HG03342 (cell line): ENCODE measurements at regions not wholly inside any gene's neighbourhood (a gene's known extent, or its start where the extent isn't known, plus 50 kb on each side); places are given as distances from the start of the nearest gene placed in this dataset.
"Not testable (repeated sequence)": the region's sequence is repeated elsewhere in the genome, so short reads cannot be mapped to it uniquely, and the experiment has no call there.

Experiments
- ATAC-seq: cut with Tn5 transposase; IDR thresholded peaks from one replicate; pipeline ENCODE4 v1.9.1; 2021; ENCODE audit warnings: mild to moderate bottlenecking, moderate library complexity; ENCODE audit not compliant: unreplicated experiment

DNA sequence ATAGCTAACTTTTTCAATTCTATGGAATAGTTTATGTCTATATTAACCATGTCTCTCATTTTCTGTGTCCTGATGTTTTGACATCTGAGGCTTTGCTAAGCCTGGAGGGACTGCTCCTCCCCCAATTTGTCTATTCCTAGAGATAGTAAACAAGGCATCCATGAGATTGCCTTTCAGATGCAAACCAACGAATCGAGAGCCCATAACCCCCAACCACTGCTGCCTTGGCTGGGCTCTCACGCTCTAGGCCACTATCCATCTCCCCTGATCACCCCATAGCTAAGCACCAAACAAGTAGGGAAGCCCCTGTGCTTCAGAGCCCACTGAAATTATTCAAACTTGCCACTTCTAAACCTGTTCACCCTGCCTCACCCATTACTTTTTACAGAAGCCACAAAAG, 437.7 kb downstream of the SETD4 start:
- no peak for ATAC-seq

DNA sequence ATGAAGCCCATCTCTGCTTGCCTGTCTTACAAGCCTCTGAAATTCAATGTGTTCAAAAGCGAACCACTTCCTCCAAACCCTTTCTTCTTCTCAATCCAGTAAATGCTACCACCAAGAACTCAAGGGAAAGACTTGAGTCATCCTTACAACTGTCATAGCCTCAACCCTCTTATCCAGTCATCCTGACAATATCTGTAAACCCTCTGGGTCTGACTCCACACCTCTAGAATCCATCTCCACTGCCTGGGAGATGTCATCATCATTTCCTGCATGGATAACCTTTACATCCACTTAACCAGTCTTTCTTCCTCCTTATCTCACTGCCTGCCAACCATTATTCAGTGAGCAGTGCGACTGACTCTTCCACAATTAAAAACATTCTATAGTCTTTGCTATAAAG, 441.1 kb downstream of the SETD4 start:
- no peak for ATAC-seq

DNA sequence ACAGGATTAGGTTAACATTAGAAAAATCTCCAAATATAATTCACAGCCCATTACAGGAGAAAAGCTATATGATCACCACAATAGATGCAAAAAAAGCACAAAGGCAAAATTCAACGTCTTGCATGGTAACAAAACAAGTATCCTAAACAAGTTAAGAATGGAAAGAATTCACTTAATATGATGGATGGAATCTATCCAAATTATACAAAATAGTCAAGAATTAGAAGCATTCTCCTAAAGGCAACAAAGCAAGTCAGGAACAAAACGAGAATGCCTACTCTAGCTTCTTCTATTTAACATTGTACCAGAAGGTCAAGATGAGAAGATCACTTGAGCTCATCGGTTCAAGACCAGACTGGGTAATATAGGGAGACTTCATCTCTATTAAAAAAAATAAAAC, 442.8 kb downstream of the SETD4 start:
- no peak for ATAC-seq

DNA sequence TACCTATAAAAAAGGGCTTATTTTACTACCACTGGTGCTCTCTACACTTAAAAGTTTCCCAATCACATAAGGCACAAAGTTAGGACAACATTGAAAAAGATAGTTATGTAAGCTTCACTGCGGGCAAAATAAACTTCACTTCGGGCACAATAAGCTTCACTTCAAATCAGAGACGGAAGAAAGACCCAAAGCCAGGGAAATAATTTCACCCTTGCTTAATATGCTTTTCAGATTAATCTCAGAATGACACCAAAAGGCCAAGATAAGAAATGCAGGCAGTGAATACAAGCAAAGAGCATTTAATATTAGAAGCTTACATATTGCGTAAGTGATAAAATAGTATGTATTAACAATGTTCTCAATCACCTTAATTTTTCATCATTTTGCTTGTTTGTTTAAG, 444.2 kb downstream of the SETD4 start:
- ATAC-seq = no peak

DNA sequence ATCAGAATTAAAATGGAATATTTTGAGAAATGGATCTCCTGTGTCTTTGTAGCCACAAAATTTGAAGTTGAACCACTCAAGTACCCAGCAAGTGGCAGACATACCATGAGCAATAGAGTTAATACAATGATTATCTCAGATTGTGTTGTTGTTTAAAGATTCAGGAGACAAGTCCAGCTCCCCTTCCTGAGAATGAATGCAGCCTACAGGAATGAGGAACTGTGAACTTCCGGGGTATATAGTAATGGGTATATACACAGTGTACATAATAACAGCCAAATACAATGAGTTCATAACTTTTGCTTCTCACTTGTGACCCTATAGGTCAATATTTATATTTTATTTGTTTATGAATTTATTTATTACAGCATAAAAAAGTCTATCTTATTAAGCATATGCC, 445.0 kb downstream of the SETD4 start:
- ATAC-seq = no peak

DNA sequence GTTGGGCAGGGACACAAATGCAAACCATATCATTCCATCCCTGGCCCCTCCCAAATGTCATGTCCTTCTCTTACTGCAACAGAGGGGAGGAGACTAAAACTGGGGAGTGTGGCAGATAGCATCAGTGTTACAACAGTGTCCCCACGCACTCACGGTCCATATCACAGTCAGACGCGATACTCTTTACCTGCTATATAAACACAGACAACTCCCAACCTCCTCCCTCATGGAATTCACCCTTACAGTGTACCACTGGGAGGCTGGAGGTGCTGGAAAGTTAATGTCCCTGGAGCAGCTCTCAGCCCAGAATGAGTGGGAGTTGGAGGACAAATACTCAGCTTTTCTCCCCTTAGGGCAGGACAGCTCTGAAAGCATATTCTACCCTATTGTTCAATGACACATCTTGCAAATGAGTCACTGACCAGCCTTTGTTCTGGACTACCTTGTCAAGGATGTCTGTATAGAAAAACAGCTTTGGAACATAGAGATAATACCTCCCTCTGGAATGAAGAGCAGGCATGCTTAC, 445.9 kb downstream of the SETD4 start:
- no peak for ATAC-seq

DNA sequence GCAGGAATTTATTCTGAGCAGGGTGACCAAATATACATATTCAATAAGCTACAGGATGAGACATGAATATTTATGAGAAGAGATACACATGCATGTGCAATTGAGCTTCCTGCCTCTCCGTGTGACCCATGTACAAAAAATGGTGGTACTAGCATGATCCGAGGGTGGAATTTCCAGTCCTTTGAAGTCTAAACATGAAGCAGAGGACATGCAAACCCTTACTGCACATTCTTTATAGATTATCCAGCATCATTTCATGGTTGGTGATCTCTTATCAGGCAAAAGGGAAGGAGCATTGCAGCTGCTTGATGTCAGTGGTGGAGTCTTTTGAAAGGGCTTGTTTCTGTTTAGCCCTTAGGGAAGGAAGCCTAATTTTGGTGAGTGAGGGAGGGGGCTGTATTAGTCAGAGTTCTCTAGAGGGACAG, 448.6 kb downstream of the SETD4 start:
- ATAC-seq = no peak

DNA sequence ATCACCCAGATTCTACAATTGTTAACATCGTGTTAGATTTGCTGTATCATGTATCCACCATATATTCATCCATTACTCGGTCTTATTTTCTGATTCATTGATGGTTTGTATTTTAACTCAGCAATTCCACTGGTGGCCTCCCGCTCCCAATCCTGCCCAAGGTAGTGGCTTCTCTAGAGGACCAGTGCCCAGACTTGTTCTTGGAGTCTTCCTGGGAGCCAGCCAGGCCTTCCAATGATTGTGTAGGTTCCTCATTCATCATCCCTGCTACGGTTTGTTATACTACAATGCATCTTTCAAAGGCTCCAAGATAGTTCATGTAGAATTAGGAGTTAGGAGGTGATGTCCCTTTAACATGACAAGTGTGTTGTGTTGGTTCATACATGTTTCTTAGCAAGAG, 451.1 kb downstream of the SETD4 start:
- no peak for ATAC-seq

DNA sequence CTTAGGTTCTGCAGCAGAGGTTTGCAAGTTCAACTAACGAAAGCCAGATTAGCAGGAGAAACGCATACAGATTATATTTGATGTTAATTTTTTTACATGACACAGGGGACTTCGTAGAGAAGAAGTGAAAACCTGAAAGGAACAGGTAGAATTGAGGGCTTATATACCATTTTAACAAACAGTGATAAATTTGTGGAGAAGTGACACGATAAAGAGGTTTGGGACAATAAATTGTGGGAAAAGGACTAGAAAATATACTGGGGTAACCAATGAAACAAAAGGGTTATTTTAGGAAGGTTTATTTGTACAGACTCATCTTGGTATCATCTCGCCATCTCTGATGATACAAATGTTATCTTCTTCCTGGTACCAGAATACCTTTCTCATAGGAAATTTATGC, 452.9 kb downstream of the SETD4 start:
- ATAC-seq = no peak

DNA sequence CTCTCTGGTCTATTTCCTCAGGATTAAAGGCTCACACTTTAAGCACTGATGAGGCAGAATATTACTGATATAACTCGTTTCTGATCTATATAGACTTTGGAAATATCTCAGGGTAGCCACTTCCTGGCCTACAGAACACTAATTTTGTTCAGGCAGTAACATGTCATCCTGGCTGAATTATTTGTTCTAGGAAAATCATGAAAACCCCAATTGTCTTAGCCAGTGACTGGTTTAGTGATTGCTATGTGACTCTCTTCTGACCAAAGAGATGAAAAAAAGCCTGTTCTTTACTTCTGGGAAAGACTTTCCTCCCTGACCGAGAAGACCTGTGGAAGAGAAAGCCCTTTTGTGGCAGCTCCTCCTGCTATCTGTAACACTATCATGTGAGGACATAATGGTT, 453.7 kb downstream of the SETD4 start:
- ATAC-seq = no peak

DNA sequence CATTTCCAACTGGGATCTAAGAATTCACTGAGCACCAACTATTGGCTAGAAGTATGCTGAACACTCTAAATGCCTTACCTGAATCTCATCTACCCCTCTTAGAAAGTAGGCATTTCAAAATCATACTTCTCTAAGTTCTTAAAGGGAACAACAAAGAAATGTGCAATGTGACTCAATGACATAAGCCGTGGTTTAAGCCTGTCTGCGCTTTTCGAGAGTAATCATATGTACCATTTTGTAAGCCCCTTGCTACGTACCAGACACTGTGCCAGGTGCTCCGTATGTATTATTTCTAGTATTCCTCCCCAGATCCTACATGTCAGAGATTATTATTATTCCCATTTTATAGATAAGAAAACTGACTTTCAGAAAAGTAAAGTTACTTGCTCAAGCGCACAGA, 454.2 kb downstream of the SETD4 start:
- ATAC-seq = no peak

DNA sequence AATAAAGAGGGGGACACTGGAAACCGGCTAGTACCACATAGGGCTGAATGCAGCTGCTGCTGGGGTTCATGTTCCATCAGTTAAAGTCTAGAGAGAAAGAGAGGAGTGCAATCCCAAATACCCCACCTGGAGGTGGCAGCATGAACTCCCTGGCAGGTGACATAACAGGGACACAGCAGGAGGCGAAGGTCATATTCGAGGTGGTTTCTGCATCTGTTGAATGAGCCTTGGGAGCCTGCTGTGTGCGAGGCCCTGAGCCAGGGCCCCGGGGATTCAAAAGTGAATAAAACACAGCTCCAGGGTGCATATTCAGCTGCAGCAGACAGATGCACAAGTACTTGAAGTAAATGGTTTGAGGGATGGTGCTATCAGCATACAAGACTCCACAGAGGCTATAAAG, 456.8 kb downstream of the SETD4 start:
- no peak for ATAC-seq

DNA sequence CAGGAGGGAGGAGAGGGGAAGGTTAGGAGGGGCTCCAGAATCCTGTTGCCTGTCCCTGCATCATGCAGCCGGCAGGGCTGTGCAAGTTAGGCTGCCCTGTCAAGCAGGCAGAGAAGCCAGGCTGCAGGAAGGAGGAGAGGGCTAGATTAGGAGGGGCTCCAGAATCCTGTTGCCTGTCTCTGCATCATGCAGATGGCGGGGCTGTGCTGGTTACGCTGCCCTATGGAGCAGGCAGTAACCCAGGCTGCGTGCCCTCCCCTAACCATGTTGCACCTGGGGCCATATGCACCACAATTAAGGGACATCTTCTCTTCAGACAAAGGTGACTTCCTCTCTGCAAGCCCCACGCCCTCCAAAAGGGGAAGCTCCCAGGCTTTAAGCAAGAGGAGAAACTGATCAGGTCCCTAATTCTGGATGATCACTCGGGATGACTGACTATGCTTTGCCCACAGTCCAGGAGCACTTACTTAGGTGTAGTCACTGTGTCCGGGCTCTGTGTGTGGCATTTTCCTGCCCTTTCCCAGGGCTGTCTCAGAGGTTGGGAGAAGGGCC, 457.4 kb downstream of the SETD4 start:
- ATAC-seq = no peak

DNA sequence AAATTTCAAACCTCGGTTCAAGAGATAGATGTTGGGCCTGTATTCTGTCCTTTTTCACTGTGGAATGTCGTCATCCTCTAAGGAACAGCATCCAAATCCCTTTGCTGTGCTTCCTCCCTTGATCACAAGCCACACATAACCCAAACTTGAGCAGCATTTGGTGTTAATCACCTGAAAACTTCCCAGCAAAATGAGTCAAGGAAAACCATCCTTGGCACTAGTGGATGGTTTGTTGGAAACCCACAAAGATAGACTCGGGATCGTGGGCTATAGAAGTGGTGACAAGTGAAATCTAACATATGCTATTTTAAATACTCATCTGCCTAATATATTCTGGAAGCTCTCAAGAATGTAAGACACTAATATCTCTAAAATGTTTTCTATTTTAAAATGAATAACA, 459.1 kb downstream of the SETD4 start:
- no peak for ATAC-seq

DNA sequence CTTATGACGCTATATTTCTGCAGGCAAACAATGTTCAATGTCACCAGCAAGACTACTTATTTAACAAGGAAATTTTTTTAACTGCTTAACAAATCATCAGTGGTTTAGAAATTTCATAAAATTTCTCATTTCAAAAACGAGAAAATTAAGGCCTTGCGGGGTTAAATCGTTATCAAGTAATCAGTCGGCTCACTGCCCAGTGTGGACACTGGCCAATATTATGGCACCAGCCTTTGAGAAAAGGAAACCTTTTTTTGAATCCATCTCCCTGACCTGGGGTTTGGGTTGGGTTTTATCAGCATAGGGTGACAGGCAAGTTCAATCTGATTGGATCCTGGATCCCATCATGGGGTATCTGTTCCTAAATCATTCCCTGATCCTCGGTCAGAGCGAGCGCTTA, 461.2 kb downstream of the SETD4 start:
- ATAC-seq = no peak

DNA sequence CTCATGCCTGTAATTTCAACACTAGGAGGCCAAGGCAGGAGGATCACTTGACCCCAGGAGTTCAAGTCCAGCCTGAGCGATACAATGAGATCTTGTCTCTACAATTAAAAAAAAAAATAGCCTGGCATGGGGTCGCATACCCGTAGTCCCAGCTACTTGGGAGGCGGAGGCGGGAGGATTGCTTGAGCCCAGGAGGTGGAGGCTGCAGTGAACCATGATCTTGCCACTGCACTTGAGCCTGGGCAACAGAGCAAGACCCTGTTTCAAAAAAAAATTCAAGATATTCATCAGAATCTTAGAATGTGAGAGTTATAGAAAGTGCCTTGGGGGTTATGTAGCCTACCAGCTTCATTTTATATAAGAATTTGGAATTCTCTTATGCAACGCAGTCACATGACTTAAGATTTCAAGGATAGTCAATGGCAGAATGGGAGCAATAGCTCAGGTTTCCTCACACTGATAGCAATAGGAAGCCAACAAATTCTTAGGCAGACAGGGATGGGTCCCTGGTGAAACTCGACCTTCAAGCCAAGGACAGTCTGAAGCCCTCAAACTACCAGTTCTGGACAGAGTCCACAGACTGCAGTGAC, 462.5 kb downstream of the SETD4 start:
- no peak for ATAC-seq

DNA sequence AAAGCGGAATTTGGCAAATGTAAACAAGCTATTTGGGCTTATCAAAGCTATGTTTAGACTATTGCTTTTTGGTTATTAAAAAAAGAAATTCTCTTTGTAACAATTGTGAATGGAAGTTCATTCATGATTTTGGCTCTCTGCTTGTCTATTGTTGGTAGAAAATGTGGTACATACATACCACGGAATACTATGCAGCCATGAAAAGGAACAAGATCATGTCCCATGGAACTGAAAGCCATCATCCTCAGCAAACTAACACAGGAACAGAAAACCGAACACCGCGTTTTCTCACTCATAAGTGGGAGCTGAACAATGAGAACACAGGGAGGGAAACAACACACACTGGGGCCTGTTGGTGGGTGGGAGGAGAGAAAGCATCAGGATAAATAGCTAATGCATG, 465.4 kb downstream of the SETD4 start:
- ATAC-seq = no peak

DNA sequence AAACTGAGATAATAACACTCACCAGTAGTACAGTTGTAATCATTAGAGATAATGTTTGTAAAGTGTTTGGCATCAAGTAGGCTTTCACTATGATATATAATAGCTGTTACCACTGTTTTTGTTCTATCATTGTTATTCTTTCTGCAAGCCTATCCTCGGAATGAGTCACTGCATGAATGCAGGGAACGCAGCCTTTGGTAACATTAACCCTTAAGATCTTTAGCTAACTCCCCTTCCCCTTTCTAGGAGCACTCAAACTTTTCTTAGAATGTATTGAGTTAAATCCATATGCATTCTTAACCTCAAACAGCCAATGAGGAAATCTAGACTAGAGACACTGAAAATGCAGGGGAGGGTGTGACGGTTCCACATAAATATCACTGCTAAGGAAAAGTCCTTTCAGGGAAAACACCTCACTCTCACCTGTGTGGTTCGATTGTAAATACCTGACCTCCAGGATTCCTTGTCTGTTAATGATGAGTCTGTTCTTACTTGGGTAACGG, 467.3 kb downstream of the SETD4 start:
- no peak for ATAC-seq

DNA sequence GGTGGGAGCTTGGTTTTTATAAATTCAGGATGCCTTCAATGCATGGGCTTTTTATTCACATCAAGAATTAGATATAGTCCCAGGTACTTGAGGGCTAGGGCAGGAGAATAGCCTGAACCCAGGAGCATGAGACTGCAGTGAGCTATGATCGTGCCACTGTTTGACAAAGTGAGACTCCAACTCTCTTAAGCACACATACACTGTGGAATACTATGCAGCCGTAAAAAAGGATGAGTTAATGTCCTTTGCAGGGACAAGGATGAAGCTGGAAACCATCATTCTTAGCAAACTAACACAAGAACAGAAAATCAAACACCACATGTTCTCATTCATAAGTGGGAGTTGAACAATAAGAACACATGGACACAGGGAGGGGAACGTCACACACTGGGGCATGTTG, 470.0 kb downstream of the SETD4 start:
- not testable (repeated sequence) for ATAC-seq

DNA sequence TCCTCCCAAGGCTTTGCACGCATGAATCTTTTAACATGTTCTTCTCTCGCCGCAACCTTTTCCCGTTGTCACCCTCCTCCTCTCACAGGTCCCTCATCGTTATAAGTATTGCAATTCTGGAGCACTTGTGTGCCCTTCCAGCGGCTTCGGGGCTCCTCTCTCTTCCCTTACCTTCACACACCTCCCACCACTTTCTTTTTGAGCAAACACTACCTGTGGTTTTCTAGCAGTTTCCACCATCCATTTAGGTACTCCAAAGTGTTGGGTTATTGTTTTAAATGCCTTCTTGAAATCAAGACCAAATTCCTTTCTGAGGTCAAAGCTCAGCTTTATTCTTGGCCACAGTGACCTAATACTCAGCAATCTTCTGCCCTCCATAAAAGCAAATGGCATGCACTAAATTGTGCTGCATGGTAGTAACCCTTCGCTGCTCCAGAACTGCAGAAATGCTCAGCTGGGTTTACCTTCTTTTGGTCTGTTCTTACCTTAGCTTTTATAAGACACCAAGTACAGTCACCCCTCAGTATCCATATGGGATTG, 472.4 kb downstream of the SETD4 start:
- ATAC-seq = no peak

DNA sequence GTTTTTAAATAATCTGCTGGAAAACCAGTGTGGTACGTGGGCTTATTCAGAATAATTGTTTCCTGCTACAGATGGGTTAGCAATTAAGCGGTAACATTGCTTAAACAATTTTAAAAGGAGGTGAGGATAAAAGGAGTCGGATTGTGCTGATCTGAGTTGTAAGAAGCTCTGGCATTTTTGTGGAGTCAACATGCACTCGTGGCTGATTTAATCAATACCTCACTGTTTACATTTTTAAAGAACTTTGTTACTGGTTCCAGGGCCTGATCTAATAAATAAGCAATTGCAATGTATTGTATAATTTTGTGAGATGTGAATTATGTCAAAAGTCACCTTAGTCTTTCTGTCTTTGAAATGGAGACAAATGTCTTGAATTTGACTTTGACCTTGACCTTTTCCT, 474.0 kb downstream of the SETD4 start:
- no peak for ATAC-seq

DNA sequence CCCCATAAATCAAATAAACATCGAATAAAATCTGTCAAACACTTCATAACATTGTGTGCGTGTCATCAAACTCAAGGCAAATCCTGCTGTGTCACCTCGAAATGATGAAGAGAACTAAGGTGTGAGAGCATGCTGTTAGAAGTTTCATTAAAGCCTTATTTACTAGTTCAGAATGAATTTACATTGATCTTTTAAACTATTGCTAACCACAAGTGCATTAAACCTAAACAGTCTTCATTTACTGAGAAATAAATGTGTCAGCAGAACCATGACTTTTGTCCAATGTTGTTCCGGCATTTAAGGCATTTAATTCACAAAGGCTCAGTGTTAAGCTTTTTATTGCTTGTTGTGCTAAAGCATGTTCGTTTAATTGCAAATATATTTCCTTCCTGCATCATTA, 474.4 kb downstream of the SETD4 start:
- ATAC-seq = no peak

DNA sequence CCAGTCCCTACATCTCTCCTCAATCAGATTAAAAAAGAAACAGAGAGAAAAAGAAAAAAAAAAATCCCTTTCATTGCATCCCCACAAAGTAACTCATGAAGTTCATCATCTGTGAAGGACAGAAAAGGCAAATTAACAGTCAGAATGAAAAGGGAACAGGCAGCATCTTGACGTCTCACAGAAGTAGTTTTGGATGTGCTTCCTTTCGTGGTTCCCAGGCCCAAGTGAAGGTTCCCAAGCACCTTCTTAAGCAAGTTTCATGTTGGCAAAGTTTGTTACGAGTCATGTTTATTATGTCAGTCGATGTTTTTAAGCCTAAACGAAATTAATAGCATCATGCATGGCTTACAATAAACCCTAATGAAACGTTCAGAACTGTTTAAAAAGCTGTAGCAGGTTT, 475.2 kb downstream of the SETD4 start:
- no peak for ATAC-seq
